ENCODE measurements at regions not wholly inside any gene's neighbourhood (a gene's known extent, or its start where the extent isn't known, plus 50 kb on each side); places are given as distances from the start of the nearest gene placed in this dataset.

DNA sequence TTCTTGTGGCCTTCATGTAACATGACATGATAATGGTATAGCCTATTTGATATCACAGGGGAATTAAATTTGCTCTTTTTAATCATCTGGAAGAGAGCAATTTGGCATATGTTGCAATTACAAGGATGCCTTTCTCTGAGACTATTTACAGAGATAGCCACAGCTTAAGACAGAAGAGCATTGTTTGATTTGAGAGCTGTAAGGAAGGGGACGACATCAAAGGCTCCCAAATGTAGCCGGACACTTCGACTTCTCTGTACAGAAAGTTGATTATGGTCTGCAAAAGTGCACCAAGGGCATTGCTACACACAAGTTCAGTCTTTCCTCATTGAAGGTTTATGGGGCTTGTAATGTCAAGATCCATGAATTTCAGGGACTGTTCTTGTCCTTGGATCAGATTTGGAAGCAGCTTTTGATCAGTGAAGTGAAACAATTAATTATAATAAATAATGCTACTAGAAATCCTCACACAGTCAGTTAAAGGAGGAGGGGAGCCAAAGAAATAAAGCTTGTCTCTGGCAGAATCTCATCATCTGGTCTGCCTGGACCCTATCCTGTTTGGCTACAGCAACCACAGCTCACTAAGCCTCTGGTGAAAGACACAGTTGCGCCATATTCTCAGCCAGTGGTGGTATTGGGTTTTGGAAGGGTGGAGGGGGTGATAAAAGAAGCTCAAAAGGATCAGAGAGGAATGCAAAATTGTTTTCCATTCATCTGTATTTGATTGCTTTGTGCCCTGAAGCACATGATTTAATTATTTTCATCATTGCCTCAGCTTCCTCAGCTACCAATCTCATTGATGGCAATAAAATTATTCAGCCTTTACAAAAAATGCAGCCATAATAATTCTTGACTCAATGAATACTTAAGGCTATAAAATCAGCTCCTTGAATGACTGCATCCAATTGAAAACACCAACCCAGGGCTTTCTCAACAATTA lies 654.3 kb upstream of the LCORL start:
- Mint-ChIP-seq H3K27me3 (ENCODE audit: low read depth) (no peaks in the 10 kb centered on the region), H3K9me3 (peaks cover 3% of the 10 kb centered on the region), H3K4me3 (no peak overlapping the region), H3K27ac (peak overlapping the region; percentile 78 to 90 (median 88)), H3K36me3 (ENCODE audit: low read depth) (no peaks in the 10 kb centered on the region), H3K4me1 (peaks cover 21% of the 10 kb centered on the region)
- TF ChIP-seq, protein P1, sequence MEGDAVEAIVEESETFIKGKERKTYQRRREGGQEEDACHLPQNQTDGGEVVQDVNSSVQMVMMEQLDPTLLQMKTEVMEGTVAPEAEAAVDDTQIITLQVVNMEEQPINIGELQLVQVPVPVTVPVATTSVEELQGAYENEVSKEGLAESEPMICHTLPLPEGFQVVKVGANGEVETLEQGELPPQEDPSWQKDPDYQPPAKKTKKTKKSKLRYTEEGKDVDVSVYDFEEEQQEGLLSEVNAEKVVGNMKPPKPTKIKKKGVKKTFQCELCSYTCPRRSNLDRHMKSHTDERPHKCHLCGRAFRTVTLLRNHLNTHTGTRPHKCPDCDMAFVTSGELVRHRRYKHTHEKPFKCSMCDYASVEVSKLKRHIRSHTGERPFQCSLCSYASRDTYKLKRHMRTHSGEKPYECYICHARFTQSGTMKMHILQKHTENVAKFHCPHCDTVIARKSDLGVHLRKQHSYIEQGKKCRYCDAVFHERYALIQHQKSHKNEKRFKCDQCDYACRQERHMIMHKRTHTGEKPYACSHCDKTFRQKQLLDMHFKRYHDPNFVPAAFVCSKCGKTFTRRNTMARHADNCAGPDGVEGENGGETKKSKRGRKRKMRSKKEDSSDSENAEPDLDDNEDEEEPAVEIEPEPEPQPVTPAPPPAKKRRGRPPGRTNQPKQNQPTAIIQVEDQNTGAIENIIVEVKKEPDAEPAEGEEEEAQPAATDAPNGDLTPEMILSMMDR (IDR thresholded peaks at IDR 0.05; ENCODE audit: unreplicated experiment in 3 of 3), result no peak

DNA sequence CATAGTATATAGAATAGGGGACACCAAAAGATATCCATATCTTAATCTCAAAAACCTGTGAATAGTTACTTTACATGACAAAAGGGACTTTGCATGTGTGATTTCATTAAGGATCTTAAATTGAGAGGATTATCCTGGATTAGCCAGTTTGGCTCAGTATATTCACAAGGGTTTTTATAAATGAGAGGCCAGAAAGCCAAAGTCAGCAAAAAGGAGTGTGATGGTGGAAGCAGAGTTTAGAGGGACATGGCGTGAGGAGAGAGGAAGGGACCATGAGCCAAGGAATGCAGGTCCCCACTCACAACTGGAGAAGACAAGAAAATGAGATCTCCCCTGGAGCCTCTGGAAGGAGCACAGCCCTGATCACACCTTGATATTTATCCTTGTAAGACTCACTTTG lies 648.5 kb upstream of the LCORL start:
- H3K27ac Mint-ChIP-seq, result no peak overlapping the region
- H3K4me3 Mint-ChIP-seq, result no peak overlapping the region
- H3K27me3 Mint-ChIP-seq (ENCODE audit: low read depth), result no peaks in the 10 kb centered on the region
- no peaks in the 10 kb centered on the region for H3K36me3 Mint-ChIP-seq (ENCODE audit: low read depth)
- peaks cover 7% of the 10 kb centered on the region for H3K9me3 Mint-ChIP-seq
- H3K4me1 Mint-ChIP-seq, result no peaks in the 10 kb centered on the region
- TF ChIP-seq, protein P1 (IDR thresholded peaks at IDR 0.05; ENCODE audit: unreplicated experiment in 3 of 3), result no peak

DNA sequence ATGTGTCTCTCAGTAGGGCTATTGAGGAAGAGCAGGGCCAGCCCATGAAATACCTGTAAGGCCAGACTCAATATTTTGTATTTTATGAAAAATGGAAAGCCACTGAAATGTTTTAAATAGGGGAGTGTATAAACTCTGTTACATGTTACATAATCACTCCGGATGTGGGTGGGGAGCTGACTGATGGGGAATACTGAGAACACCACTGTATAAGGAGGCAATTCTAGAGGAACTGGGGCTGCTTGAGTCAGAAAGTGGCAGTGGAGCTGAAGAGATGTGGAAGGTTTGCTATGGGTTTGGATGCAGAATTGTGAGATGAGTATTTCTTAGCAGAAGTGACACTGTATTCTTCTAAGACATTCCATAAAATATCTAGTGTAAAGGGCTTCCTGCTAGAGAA lies 647.8 kb upstream of the LCORL start:
- TF ChIP-seq, protein P1 (IDR thresholded peaks at IDR 0.05; ENCODE audit: unreplicated experiment in 3 of 3), result no peak
- Mint-ChIP-seq H3K27ac (no peak overlapping the region), H3K4me3 (no peak overlapping the region), H3K27me3 (ENCODE audit: low read depth) (no peaks in the 10 kb centered on the region), H3K4me1 (no peaks in the 10 kb centered on the region), H3K9me3 (peaks cover 7% of the 10 kb centered on the region), H3K36me3 (ENCODE audit: low read depth) (no peaks in the 10 kb centered on the region)

DNA sequence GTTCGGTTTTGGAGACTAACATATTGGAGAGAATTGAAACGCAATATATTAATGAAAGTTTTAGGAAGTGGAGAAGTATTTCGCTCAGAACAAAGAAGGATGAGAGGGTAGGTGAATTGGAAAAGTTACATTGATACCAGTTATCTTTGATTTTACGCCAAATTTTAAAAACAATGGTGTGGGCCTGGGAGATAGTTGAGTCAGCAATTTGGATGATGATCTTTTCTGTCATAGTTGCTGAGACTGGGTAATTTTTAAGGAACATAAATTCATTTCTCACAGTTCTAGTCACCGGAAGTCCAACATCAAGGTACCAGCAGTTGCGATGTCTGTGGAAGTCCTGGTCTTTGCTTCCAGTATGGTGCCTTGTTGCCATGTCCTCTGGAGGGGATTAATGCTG lies 644.8 kb upstream of the LCORL start:
- no peaks in the 10 kb centered on the region for H3K4me1 Mint-ChIP-seq

DNA sequence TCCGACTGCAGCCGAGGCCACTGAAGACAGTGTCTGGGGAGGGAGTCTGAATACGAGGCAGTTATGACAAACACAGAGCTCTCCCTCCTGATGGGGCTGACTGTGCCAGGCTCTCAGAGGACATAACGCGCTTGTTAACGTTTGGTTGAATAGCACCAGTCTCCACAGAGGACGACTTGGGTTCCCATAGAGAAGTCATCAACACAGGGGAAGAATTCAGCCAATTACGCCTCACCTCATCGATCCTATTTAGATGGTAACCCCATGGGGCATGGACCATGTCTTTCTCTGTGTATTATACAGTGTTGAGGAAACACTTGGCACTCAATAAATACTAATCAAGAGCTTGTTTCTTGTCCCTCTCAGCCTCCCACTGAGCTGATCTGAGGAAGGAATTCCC lies 642.6 kb upstream of the LCORL start:
- Mint-ChIP-seq H3K27me3 (ENCODE audit: low read depth) (no peaks in the 10 kb centered on the region), H3K27ac (no peak overlapping the region), H3K4me3 (no peak overlapping the region), H3K4me1 (no peaks in the 10 kb centered on the region), H3K9me3 (no peaks in the 10 kb centered on the region), H3K36me3 (ENCODE audit: low read depth) (no peaks in the 10 kb centered on the region)
- TF ChIP-seq, protein P1 (IDR thresholded peaks at IDR 0.05; ENCODE audit: unreplicated experiment in 3 of 3), result no peak

More for the DNA sequence above, 644.8 kb upstream of the LCORL start:
- H3K27ac Mint-ChIP-seq, result no peak overlapping the region
- no peaks in the 10 kb centered on the region for H3K36me3 Mint-ChIP-seq (ENCODE audit: low read depth)
- TF ChIP-seq, protein P1 (IDR thresholded peaks at IDR 0.05; ENCODE audit: unreplicated experiment in 3 of 3), result no peak
- H3K27me3 Mint-ChIP-seq (ENCODE audit: low read depth), result no peaks in the 10 kb centered on the region
- peaks cover 4% of the 10 kb centered on the region for H3K9me3 Mint-ChIP-seq
- H3K4me3 Mint-ChIP-seq, result no peak overlapping the region

DNA sequence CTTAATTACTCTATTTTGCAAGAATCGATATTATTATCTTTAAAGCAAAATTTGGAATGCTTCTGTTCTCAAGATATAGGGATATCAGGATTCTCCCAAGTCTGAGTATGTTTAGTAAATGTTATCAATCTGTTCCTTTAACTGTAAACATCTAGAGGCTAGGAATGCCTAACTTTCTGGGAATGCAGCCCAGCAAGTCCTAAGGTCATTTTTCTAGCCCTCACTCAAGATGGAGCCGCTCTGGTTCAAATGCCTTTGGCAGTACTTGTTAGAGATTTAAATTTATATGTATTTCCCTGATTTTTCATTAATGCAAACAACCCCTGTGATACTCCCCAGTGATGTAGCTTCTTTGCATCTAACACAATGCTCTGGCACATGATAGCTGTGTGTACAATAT lies 623.8 kb upstream of the LCORL start:
- H3K27me3 Mint-ChIP-seq (ENCODE audit: low read depth), result no peaks in the 10 kb centered on the region
- no peak overlapping the region for H3K4me3 Mint-ChIP-seq
- peaks cover 18% of the 10 kb centered on the region for H3K9me3 Mint-ChIP-seq
- peaks cover 34% of the 10 kb centered on the region for H3K4me1 Mint-ChIP-seq
- TF ChIP-seq, protein P1 (IDR thresholded peaks at IDR 0.05; ENCODE audit: unreplicated experiment in 3 of 3), result no peak
- peak overlapping the region in 2 of 3 experiments; percentile 53 to 81 for H3K27ac Mint-ChIP-seq
- peaks cover 3% of the 10 kb centered on the region for H3K36me3 Mint-ChIP-seq (ENCODE audit: low read depth)
